ENCODE measurements at regions not wholly inside any gene's neighbourhood (a gene's known extent, or its start where the extent isn't known, plus 50 kb on each side); places are given as distances from the start of the nearest gene placed in this dataset.

DNA sequence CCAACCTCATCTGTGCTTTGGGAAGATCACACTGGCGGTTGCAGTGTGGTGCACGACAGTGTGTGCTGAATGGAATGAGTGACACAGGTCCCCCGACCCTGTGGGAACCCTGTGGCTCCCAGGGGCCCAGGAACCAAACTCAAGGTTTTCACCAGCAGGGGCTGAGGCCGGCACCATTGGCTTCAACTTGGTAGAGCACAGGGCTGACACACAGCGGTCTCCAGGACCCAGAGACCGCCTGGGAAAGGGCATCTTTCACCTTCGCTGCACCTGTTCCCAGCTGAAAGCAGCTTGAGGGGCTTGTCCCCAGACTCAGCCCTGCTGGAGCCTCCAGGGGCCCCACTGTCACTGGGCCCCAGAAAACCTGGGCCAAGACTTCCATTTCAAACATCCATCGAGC lies 59.0 kb upstream of the ODC1 start:
- H3K27ac ChIP-seq (replicated peaks), result no peak overlapping the region

DNA sequence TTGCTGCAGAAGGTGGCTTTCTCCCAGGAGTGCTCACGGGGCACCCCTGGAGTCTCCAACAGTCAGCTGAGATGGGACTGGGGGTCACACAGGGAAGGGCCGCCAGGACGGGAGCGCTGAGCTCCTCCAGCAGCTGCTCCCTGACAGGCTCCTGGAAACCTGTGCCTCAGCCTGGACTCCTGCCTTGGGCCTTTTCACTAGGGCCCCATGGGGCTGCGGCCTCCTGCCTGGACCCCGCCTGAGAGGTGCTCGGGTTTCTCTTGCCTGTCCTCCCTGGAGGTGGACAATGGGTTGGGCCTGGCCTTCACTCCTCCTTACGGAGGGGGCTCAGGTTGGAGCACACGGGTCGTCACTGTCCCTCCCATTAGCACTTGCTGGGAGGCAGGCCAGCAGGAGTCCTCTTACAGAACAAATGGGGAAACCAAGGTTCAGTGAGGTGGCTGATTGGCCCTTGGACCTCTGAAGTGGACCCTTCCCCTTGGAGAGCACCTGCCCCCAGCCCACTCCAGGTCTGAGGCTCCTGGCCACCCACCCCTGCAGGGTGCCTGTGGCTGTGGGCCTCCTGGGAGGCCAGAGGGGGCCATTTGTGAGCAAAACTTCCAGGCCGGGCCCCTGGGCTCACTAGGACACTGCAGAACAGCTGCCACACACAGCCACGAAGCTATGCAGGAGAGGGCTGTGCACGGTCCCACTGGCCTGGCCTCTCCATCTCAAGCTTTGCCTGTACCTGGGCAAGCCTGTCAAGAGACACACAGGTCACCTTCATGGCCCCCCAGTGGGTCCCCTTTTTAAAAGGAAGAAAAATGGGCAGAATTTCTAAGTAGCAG lies 57.1 kb upstream of the ODC1 start:
- Histone ChIP-seq H3K27ac (replicated peaks) (no peak overlapping the region), H3K4me3 (replicated peaks; ENCODE audit: insufficient read depth, low read length) (no peak overlapping the region), H3K27me3 (ENCODE audit: insufficient read depth, poor library complexity, severe bottlenecking) (peaks cover 3% of the 10 kb centered on the region)
- TF ChIP-seq, protein P1, sequence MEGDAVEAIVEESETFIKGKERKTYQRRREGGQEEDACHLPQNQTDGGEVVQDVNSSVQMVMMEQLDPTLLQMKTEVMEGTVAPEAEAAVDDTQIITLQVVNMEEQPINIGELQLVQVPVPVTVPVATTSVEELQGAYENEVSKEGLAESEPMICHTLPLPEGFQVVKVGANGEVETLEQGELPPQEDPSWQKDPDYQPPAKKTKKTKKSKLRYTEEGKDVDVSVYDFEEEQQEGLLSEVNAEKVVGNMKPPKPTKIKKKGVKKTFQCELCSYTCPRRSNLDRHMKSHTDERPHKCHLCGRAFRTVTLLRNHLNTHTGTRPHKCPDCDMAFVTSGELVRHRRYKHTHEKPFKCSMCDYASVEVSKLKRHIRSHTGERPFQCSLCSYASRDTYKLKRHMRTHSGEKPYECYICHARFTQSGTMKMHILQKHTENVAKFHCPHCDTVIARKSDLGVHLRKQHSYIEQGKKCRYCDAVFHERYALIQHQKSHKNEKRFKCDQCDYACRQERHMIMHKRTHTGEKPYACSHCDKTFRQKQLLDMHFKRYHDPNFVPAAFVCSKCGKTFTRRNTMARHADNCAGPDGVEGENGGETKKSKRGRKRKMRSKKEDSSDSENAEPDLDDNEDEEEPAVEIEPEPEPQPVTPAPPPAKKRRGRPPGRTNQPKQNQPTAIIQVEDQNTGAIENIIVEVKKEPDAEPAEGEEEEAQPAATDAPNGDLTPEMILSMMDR (IDR thresholded peaks at IDR 0.05; ENCODE audit: insufficient read depth, low read length), result no peak
- no peak for TF ChIP-seq POLR2AphosphoS5 (IDR thresholded peaks at IDR 0.05; ENCODE audit: low read depth)
- TF ChIP-seq GABPA (IDR thresholded peaks at IDR 0.05; ENCODE audit: low read depth), result no peak
- TF ChIP-seq, protein P2, sequence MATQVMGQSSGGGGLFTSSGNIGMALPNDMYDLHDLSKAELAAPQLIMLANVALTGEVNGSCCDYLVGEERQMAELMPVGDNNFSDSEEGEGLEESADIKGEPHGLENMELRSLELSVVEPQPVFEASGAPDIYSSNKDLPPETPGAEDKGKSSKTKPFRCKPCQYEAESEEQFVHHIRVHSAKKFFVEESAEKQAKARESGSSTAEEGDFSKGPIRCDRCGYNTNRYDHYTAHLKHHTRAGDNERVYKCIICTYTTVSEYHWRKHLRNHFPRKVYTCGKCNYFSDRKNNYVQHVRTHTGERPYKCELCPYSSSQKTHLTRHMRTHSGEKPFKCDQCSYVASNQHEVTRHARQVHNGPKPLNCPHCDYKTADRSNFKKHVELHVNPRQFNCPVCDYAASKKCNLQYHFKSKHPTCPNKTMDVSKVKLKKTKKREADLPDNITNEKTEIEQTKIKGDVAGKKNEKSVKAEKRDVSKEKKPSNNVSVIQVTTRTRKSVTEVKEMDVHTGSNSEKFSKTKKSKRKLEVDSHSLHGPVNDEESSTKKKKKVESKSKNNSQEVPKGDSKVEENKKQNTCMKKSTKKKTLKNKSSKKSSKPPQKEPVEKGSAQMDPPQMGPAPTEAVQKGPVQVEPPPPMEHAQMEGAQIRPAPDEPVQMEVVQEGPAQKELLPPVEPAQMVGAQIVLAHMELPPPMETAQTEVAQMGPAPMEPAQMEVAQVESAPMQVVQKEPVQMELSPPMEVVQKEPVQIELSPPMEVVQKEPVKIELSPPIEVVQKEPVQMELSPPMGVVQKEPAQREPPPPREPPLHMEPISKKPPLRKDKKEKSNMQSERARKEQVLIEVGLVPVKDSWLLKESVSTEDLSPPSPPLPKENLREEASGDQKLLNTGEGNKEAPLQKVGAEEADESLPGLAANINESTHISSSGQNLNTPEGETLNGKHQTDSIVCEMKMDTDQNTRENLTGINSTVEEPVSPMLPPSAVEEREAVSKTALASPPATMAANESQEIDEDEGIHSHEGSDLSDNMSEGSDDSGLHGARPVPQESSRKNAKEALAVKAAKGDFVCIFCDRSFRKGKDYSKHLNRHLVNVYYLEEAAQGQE (IDR thresholded peaks at IDR 0.05; ENCODE audit: insufficient replicate concordance, low read depth), result no peak
- no peak for TF ChIP-seq SPI1 (IDR thresholded peaks at IDR 0.05; ENCODE audit: borderline replicate concordance, low read depth)
- DNase-seq (ENCODE audit: low read depth in 1 of 2, low spot score in 1 of 2), result no peak

More for the DNA sequence above, 59.0 kb upstream of the ODC1 start:
- DNase-seq (ENCODE audit: low read depth in 1 of 2, low spot score in 1 of 2), result no peak
- TF ChIP-seq POLR2AphosphoS5 (IDR thresholded peaks at IDR 0.05; ENCODE audit: low read depth) (no peak), GABPA (IDR thresholded peaks at IDR 0.05; ENCODE audit: low read depth) (no peak), SPI1 (IDR thresholded peaks at IDR 0.05; ENCODE audit: borderline replicate concordance, low read depth) (no peak)
- TF ChIP-seq, protein P1 (IDR thresholded peaks at IDR 0.05; ENCODE audit: insufficient read depth, low read length), result no peak
- TF ChIP-seq, protein P2 (IDR thresholded peaks at IDR 0.05; ENCODE audit: insufficient replicate concordance, low read depth), result no peak
- peaks cover 3% of the 10 kb centered on the region for H3K27me3 ChIP-seq (ENCODE audit: insufficient read depth, poor library complexity, severe bottlenecking)
- H3K4me3 ChIP-seq (replicated peaks; ENCODE audit: insufficient read depth, low read length), result no peak overlapping the region

DNA sequence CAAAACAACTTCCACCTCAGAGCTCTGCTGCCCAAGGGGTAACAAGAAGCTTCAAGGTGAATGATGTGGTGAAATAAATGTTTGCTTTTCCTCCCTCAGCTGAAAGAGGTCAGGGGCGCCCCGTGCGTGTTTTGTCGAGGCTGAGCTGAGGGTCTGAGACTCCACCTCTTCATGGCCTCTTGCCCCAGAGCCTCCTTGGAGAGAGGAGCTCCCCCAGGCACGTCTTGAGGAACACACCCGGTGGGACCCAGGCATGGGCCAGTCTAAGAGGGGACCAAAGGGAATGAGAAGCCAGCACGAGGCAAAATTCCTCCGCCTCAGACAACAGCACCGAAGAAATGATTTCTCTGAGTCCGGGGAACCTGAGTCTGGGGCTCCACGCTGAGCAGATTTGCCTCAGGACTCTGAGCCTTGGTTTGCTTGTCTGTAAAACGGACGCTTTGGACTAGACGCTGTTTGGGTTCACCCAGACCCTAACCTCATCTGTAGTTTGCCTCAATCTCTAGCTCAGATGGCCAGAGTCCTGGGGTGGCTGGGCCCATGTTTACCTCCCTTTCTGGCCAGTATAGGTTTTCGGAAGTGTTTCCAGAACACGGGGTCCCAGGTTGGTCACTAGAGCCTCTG lies 56.4 kb upstream of the ODC1 start:
- no peak for DNase-seq (ENCODE audit: low read depth in 1 of 2, low spot score in 1 of 2)
- Histone ChIP-seq H3K27me3 (ENCODE audit: insufficient read depth, poor library complexity, severe bottlenecking) (peaks cover 3% of the 10 kb centered on the region), H3K27ac (replicated peaks) (no peak overlapping the region), H3K4me3 (replicated peaks; ENCODE audit: insufficient read depth, low read length) (no peak overlapping the region)
- TF ChIP-seq, protein P2 (IDR thresholded peaks at IDR 0.05; ENCODE audit: insufficient replicate concordance, low read depth), result no peak
- no peak for TF ChIP-seq POLR2AphosphoS5 (IDR thresholded peaks at IDR 0.05; ENCODE audit: low read depth)
- TF ChIP-seq SPI1 (IDR thresholded peaks at IDR 0.05; ENCODE audit: borderline replicate concordance, low read depth), result no peak
- no peak for TF ChIP-seq GABPA (IDR thresholded peaks at IDR 0.05; ENCODE audit: low read depth)
- TF ChIP-seq, protein P1 (IDR thresholded peaks at IDR 0.05; ENCODE audit: insufficient read depth, low read length), result no peak

All from HL-60 (cell line).